WERI-Rb-1 (cell line): ENCODE measurements at regions not wholly inside any gene's neighbourhood (a gene's known extent, or its start where the extent isn't known, plus 50 kb on each side); places are given as distances from the start of the nearest gene placed in this dataset.

ENCODE experiments used
- DNase-seq: peaks from one replicate; pipeline ENCODE4 v3.0.0-alpha.2; 2020
- H3K27ac ChIP-seq: fragments of 250-450 bp; sonication (Bioruptor Pico); 2 replicates; pipeline ENCODE4 v1.5.1; 2020; ENCODE audit warnings: mild to moderate bottlenecking, moderate library complexity
- H3K27me3 ChIP-seq: fragments of 250-450 bp; sonication (Bioruptor Pico); 2 replicates; pipeline ENCODE4 v1.5.1; 2021; ENCODE audit warnings: mild to moderate bottlenecking, low read depth, moderate library complexity; ENCODE audit not compliant: insufficient read depth, severe bottlenecking
- H3K36me3 ChIP-seq: fragments of 250-450 bp; sonication (Bioruptor Pico); 2 replicates; pipeline ENCODE4 v1.5.1; 2020; ENCODE audit warnings: mild to moderate bottlenecking, moderate library complexity
- H3K4me3 ChIP-seq: 2 replicates; pipeline ENCODE4 v1.5.1; 2011; ENCODE audit warnings: low read depth, mild to moderate bottlenecking, control low read depth, low read length
- H3K9me3 ChIP-seq: fragments of 250-450 bp; sonication (Bioruptor Pico); 2 replicates; pipeline ENCODE4 v1.5.1; 2021; ENCODE audit warnings: mild to moderate bottlenecking, moderate library complexity; ENCODE audit not compliant: severe bottlenecking
- CTCF ChIP-seq: IDR thresholded peaks from 2 replicates; pipeline ENCODE4 v1.5.1; 2011; ENCODE audit warnings: low read depth, mild to moderate bottlenecking, control low read depth, inconsistent platforms, low read length

- TF ChIP-seq CTCF = no peak
- H3K4me3 ChIP-seq = no peak overlapping the region
- no peaks in the 10 kb centered on the region for H3K36me3 ChIP-seq
- DNase-seq = no peak
- no peaks in the 10 kb centered on the region for H3K9me3 ChIP-seq
- no peaks in the 10 kb centered on the region for H3K27me3 ChIP-seq
- H3K27ac ChIP-seq = no peak overlapping the region
Observed at GRCh38 chr11:81579339-81579738, 1154.3 kb downstream of the FAM181B start.

GRCh38 chr11:81578571-81578970 is 1155.1 kb downstream of the FAM181B start:
- no peaks in the 10 kb centered on the region for H3K9me3 ChIP-seq
- DNase-seq = no peak
- H3K27ac ChIP-seq = no peak overlapping the region
- H3K27me3 ChIP-seq = no peaks in the 10 kb centered on the region
- H3K4me3 ChIP-seq = no peak overlapping the region
- TF ChIP-seq CTCF = no peak
- no peaks in the 10 kb centered on the region for H3K36me3 ChIP-seq

GRCh38 chr11:81574301-81574700 is 1159.4 kb downstream of the FAM181B start:
- Histone ChIP-seq H3K27me3 (no peaks in the 10 kb centered on the region), H3K36me3 (no peaks in the 10 kb centered on the region), H3K27ac (no peak overlapping the region), H3K4me3 (no peak overlapping the region), H3K9me3 (no peaks in the 10 kb centered on the region)
- no peak for DNase-seq
- TF ChIP-seq CTCF = no peak

GRCh38 chr11:81573367-81573766 is 1160.3 kb downstream of the FAM181B start:
- Histone ChIP-seq H3K27ac (no peak overlapping the region), H3K4me3 (no peak overlapping the region), H3K36me3 (no peaks in the 10 kb centered on the region), H3K27me3 (no peaks in the 10 kb centered on the region), H3K9me3 (no peaks in the 10 kb centered on the region)
- TF ChIP-seq CTCF = no peak
- DNase-seq = no peak

- Histone ChIP-seq H3K4me3 (no peak overlapping the region), H3K27me3 (no peaks in the 10 kb centered on the region), H3K27ac (no peak overlapping the region), H3K9me3 (no peaks in the 10 kb centered on the region), H3K36me3 (no peaks in the 10 kb centered on the region)
- TF ChIP-seq CTCF = no peak
- DNase-seq = no peak
Observed at GRCh38 chr11:81570669-81571068, 1163.0 kb downstream of the FAM181B start.

GRCh38 chr11:81569999-81570398 is 1163.7 kb downstream of the FAM181B start:
- H3K9me3 ChIP-seq = no peaks in the 10 kb centered on the region
- no peak overlapping the region for H3K27ac ChIP-seq
- no peaks in the 10 kb centered on the region for H3K27me3 ChIP-seq
- H3K4me3 ChIP-seq = no peak overlapping the region
- no peak for TF ChIP-seq CTCF
- no peaks in the 10 kb centered on the region for H3K36me3 ChIP-seq
- no peak for DNase-seq
